ENCODE measurements at regions not wholly inside any gene's neighbourhood (a gene's known extent, or its start where the extent isn't known, plus 50 kb on each side); places are given as distances from the start of the nearest gene placed in this dataset.

DNA sequence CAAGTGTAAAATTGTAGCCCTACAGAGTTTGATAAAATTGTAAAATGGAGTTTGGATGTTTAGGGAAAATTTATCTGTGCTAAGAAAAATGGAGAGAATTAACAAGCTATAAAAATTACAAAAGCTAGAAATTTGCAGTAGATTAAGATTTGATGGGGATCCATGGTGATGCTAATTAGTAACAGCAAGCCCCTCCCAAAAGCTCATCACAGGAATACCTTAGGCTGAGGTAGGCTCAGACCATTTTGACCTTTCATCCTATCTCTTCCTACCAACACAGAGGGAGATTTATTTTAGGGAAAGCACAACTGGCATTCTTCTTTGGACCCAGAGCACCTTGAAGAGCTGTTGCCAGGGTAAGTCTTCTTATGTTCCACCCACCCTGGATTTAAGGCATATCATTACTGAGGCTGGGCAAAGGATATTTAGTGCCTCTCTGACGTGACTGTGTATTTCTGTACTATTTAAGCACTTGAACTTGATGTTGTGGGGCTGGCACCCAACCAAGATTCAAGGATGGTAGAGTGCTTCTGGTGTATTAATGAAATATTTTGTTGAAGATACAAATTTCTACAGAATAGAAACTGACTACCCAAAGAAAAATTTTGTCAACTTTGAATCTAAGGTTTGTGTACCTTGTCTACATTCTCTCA is 70.8 kb upstream of the SLC39A10 start:
- no peak overlapping the region for H3K27ac ChIP-seq (ENCODE audit: extremely low read depth, low read depth, low read length)
- no peak for TF ChIP-seq KLF9 (tag by site-specific recombination; IDR thresholded peaks at IDR 0.05; ENCODE audit: low read depth)
- TF ChIP-seq ZNF645 (tag by site-specific recombination; IDR thresholded peaks at IDR 0.05): no peak
- TF ChIP-seq GLI2 (tag by site-specific recombination; IDR thresholded peaks at IDR 0.05; ENCODE audit: borderline replicate concordance, low read depth): no peak
- TF ChIP-seq SALL2 (tag by site-specific recombination; IDR thresholded peaks at IDR 0.05; ENCODE audit: borderline replicate concordance): no peak
- no peak for TF ChIP-seq ZNF280C (tag by site-specific recombination; IDR thresholded peaks at IDR 0.05)
- TF ChIP-seq ZNF350 (tag by site-specific recombination; IDR thresholded peaks at IDR 0.05): no peak
- no peak for TF ChIP-seq ZBTB17 (tag by site-specific recombination; IDR thresholded peaks at IDR 0.05)

GRCh38 chr2:195582188-195582587 is 74.8 kb upstream of the SLC39A10 start:
- no peaks in the 10 kb centered on the region for H3K36me3 ChIP-seq (ENCODE audit: control insufficient read depth in 2 of 2, insufficient read depth in 1 of 2, low read length in 2 of 2)
- no peak overlapping the region for H3K4me3 ChIP-seq (ENCODE audit: low read depth, low read length)
- POLR2A ChIA-PET: interaction anchor here (0.8 kb wide), 1 partner anchor 75 kb away, joined by 3 read pairs; the partner anchor contains the start of gene SLC39A10
- H3K9me3 ChIP-seq (ENCODE audit: control insufficient read depth, insufficient read depth, low read depth, low read length): no peaks in the 10 kb centered on the region
- CTCF ChIA-PET: interaction anchor here (0.6 kb wide), 1 partner anchor 111 kb away, joined by 3 read pairs; no protein-coding TSS in a partner anchor
- no peaks in the 10 kb centered on the region for H3K4me1 ChIP-seq (ENCODE audit: control insufficient read depth, insufficient read depth, low read length)
- no peak overlapping the region for H3K27ac ChIP-seq (ENCODE audit: extremely low read depth, low read depth, low read length)
- TF ChIP-seq ZNF132 (tag by site-specific recombination; IDR thresholded peaks at IDR 0.05; ENCODE audit: borderline replicate concordance) (no peak), ZNF677 (tag by site-specific recombination; IDR thresholded peaks at IDR 0.05) (no peak), ZBTB44 (tag by site-specific recombination; IDR thresholded peaks at IDR 0.05) (no peak), MEIS1 (CRISPR knock-in tag; IDR thresholded peaks at IDR 0.05; ENCODE audit: borderline replicate concordance) (no peak), ZNF426 (tag by site-specific recombination; IDR thresholded peaks at IDR 0.05) (no peak), ZNF558 (tag by site-specific recombination; IDR thresholded peaks at IDR 0.05) (no peak), ZNF610 (tag by site-specific recombination; IDR thresholded peaks at IDR 0.05; ENCODE audit: borderline replicate concordance) (no peak), EGR2 (tag by site-specific recombination; IDR thresholded peaks at IDR 0.05; ENCODE audit: low read depth) (no peak), WT1 (tag by site-specific recombination; IDR thresholded peaks at IDR 0.05) (no peak), SP2 (tag by site-specific recombination; IDR thresholded peaks at IDR 0.05) (no peak), ZBTB11 (tag by site-specific recombination; conservative IDR thresholded peaks at IDR 0.05; ENCODE audit: low read depth) (no peak), SETDB1 (IDR thresholded peaks at IDR 0.05; ENCODE audit: insufficient read length, low read length) (no peak)
- TF ChIP-seq, protein P1, sequence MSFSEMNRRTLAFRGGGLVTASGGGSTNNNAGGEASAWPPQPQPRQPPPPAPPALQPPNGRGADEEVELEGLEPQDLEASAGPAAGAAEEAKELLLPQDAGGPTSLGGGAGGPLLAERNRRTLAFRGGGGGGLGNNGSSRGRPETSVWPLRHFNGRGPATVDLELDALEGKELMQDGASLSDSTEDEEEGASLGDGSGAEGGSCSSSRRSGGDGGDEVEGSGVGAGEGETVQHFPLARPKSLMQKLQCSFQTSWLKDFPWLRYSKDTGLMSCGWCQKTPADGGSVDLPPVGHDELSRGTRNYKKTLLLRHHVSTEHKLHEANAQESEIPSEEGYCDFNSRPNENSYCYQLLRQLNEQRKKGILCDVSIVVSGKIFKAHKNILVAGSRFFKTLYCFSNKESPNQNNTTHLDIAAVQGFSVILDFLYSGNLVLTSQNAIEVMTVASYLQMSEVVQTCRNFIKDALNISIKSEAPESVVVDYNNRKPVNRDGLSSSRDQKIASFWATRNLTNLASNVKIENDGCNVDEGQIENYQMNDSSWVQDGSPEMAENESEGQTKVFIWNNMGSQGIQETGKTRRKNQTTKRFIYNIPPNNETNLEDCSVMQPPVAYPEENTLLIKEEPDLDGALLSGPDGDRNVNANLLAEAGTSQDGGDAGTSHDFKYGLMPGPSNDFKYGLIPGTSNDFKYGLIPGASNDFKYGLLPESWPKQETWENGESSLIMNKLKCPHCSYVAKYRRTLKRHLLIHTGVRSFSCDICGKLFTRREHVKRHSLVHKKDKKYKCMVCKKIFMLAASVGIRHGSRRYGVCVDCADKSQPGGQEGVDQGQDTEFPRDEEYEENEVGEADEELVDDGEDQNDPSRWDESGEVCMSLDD (tag by site-specific recombination; IDR thresholded peaks at IDR 0.05): no peak
- TF ChIP-seq, protein P2, sequence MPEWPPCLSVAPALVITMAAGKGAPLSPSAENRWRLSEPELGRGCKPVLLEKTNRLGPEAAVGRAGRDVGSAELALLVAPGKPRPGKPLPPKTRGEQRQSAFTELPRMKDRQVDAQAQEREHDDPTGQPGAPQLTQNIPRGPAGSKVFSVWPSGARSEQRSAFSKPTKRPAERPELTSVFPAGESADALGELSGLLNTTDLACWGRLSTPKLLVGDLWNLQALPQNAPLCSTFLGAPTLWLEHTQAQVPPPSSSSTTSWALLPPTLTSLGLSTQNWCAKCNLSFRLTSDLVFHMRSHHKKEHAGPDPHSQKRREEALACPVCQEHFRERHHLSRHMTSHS (tag by site-specific recombination; IDR thresholded peaks at IDR 0.05): no peak

More for the DNA sequence above, 70.8 kb upstream of the SLC39A10 start:
- no peaks in the 10 kb centered on the region for H3K36me3 ChIP-seq (ENCODE audit: control insufficient read depth in 2 of 2, insufficient read depth in 1 of 2, low read length in 2 of 2)
- H3K9me3 ChIP-seq (ENCODE audit: control insufficient read depth, insufficient read depth, low read depth, low read length): no peaks in the 10 kb centered on the region
- no peak overlapping the region for H3K4me3 ChIP-seq (ENCODE audit: low read depth, low read length)
- H3K4me1 ChIP-seq (ENCODE audit: control insufficient read depth, insufficient read depth, low read length): no peaks in the 10 kb centered on the region
- CTCF ChIA-PET: interaction anchor here (0.8 to 1.8 kb wide), 4 partner anchors 10 to 74 kb away, joined by 3 to 5 read pairs (median 4); no protein-coding TSS in a partner anchor
- POLR2A ChIA-PET: no interaction called here
